ENCODE measurements at regions not wholly inside any gene's neighbourhood (a gene's known extent, or its start where the extent isn't known, plus 50 kb on each side); places are given as distances from the start of the nearest gene placed in this dataset.

- no peak for TF ChIP-seq POLR2AphosphoS5 (IDR thresholded peaks at IDR 0.05; ENCODE audit: low read depth, low read length)
- TF ChIP-seq TAF1 (IDR thresholded peaks at IDR 0.05; ENCODE audit: borderline replicate concordance, insufficient read depth, low read length) = no peak
- no peak for TF ChIP-seq SIN3A (IDR thresholded peaks at IDR 0.05; ENCODE audit: borderline replicate concordance, insufficient read depth, low read length)
- TF ChIP-seq REST (IDR thresholded peaks at IDR 0.05; ENCODE audit: insufficient read depth in 1 of 2, low read depth in 2 of 2, low read length in 2 of 2) = no peak
- no peak for TF ChIP-seq FOXP2 (optimal IDR thresholded peaks at IDR 0.05; ENCODE audit: borderline replicate concordance, extremely low read depth, extremely low read length, insufficient read depth)
Observed at GRCh38 chr6:121657972-121658371, 222.5 kb downstream of the GJA1 start.

- TF ChIP-seq SIN3A (IDR thresholded peaks at IDR 0.05; ENCODE audit: borderline replicate concordance, insufficient read depth, low read length) (no peak), POLR2AphosphoS5 (IDR thresholded peaks at IDR 0.05; ENCODE audit: low read depth, low read length) (no peak), REST (IDR thresholded peaks at IDR 0.05; ENCODE audit: insufficient read depth in 1 of 2, low read depth in 2 of 2, low read length in 2 of 2) (no peak), TAF1 (IDR thresholded peaks at IDR 0.05; ENCODE audit: borderline replicate concordance, insufficient read depth, low read length) (no peak), FOXP2 (optimal IDR thresholded peaks at IDR 0.05; ENCODE audit: borderline replicate concordance, extremely low read depth, extremely low read length, insufficient read depth) (no peak)
Observed at GRCh38 chr6:121660277-121660676, 224.8 kb downstream of the GJA1 start.

- TF ChIP-seq POLR2AphosphoS5 (IDR thresholded peaks at IDR 0.05; ENCODE audit: low read depth, low read length) = no peak
- TF ChIP-seq TAF1 (IDR thresholded peaks at IDR 0.05; ENCODE audit: borderline replicate concordance, insufficient read depth, low read length) = no peak
- TF ChIP-seq FOXP2 (optimal IDR thresholded peaks at IDR 0.05; ENCODE audit: borderline replicate concordance, extremely low read depth, extremely low read length, insufficient read depth) = no peak
- no peak for TF ChIP-seq REST (IDR thresholded peaks at IDR 0.05; ENCODE audit: insufficient read depth in 1 of 2, low read depth in 2 of 2, low read length in 2 of 2)
- TF ChIP-seq SIN3A (IDR thresholded peaks at IDR 0.05; ENCODE audit: borderline replicate concordance, insufficient read depth, low read length) = no peak
Observed at GRCh38 chr6:121663292-121663810, 227.9 kb downstream of the GJA1 start.

GRCh38 chr6:121664158-121664557 lies 228.7 kb downstream of the GJA1 start:
- TF ChIP-seq TAF1 (IDR thresholded peaks at IDR 0.05; ENCODE audit: borderline replicate concordance, insufficient read depth, low read length) (no peak), REST (IDR thresholded peaks at IDR 0.05; ENCODE audit: insufficient read depth in 1 of 2, low read depth in 2 of 2, low read length in 2 of 2) (no peak), POLR2AphosphoS5 (IDR thresholded peaks at IDR 0.05; ENCODE audit: low read depth, low read length) (no peak), FOXP2 (optimal IDR thresholded peaks at IDR 0.05; ENCODE audit: borderline replicate concordance, extremely low read depth, extremely low read length, insufficient read depth) (no peak), SIN3A (IDR thresholded peaks at IDR 0.05; ENCODE audit: borderline replicate concordance, insufficient read depth, low read length) (no peak)

GRCh38 chr6:121666814-121667213 lies 231.4 kb downstream of the GJA1 start:
- TF ChIP-seq REST (IDR thresholded peaks at IDR 0.05; ENCODE audit: insufficient read depth in 1 of 2, low read depth in 2 of 2, low read length in 2 of 2) = no peak
- peak; percentile 25; the same call in 1 of the 2 replicates for TF ChIP-seq TAF1 (IDR thresholded peaks at IDR 0.05; ENCODE audit: borderline replicate concordance, insufficient read depth, low read length)

All from PFSK-1 (cell line).